Stomach (tissue), 8 donors: ENCODE measurements at regions not wholly inside any gene's neighbourhood (a gene's known extent, or its start where the extent isn't known, plus 50 kb on each side); places are given as distances from the start of the nearest gene placed in this dataset.
"Not testable (repeated sequence)": the region's sequence is repeated elsewhere in the genome, so short reads cannot be mapped to it uniquely, and the experiment has no call there.

Experiments
- DNase-seq, 2 donors: peaks; one replicate each; pipeline versions ENCODE4 v3.0.0 to v3.0.0-alpha.2; 2013 to 2019
- H3K27ac ChIP-seq, 5 donors: fragments of 200-600 bp in 4 of 5; sonication (generic) in 4 of 5; one replicate each; pipeline ENCODE4 v1.5.1; 2013 to 2019; ENCODE audit warnings: mild to moderate bottlenecking in 1 of 5, moderate library complexity in 1 of 5
- H3K27me3 ChIP-seq, 3 donors: fragments of 200-600 bp; sonication (generic); one replicate each; pipeline ENCODE4 v1.5.1; 2017 to 2019; ENCODE audit warnings: mixed run types in 1 of 3
- H3K36me3 ChIP-seq, 4 donors: fragments of 200-600 bp; sonication (generic); 1 replicate in 3 of 4; 2 replicates in 1 of 4; pipeline ENCODE4 v1.5.1; 2016 to 2019
- H3K4me1 ChIP-seq, 4 donors: fragments of 200-600 bp; sonication (generic); one replicate each; pipeline ENCODE4 v1.5.1; 2016 to 2019
- H3K4me3 ChIP-seq, 4 donors: fragments of 200-600 bp; sonication (generic) in 3 of 4; one replicate each; pipeline ENCODE4 v1.5.1; 2016 to 2019; ENCODE audit warnings: mild to moderate bottlenecking in 1 of 4
- H3K9me3 ChIP-seq, 4 donors: fragments of 200-600 bp; sonication (generic); one replicate each; pipeline ENCODE4 v1.5.1; 2016 to 2019
- CTCF ChIP-seq, 7 experiments: fragments of 450-650 bp in 4 of 7; fragments of 200-600 bp in 3 of 7; sonication (generic) in 3 of 7; IDR thresholded peaks; one replicate each; pipeline ENCODE4 v1.5.1; 2016 to 2019; ENCODE audit warnings: antibody characterized with exemption in 7 of 7, control low read depth in 2 of 7, mild to moderate bottlenecking in 1 of 7
- EP300 ChIP-seq: sonication (generic); formaldehyde crosslinking; IDR thresholded peaks from one replicate; pipeline ENCODE4 v1.6.1; 2017; ENCODE audit warnings: antibody characterized with exemption
- POLR2A ChIP-seq, 4 donors: fragments of 450-650 bp; IDR thresholded peaks; one replicate each; pipeline ENCODE4 v1.6.1; 2016; ENCODE audit warnings: antibody characterized with exemption in 4 of 4, control low read depth in 2 of 4, mild to moderate bottlenecking in 1 of 4, moderate library complexity in 1 of 4
- POLR2AphosphoS5 ChIP-seq, 3 donors: sonication (generic); formaldehyde crosslinking; IDR thresholded peaks; one replicate each; pipeline ENCODE4 v1.6.1; 2016; ENCODE audit warnings: antibody characterized with exemption in 3 of 3
- WGBS, 5 donors: extraction: QIAGEN DNeasy Blood & Tissue Kit in 3 of 5; methylation state at CpG; one replicate each; pipeline versions ENCODE4 v1.1.5 to v1.1.7; 2013 to 2018; 5-methylcytosine and 5-hydroxymethylcytosine counted together
- intact Hi-C: fragments of 100-400 bp; cut with DNase I; formaldehyde crosslinking; loops from one replicate; pipeline ENCODE4 v1.15.1; 2023; ENCODE audit warnings: low total_unique reads
- donor health status: healthy with polysubstance abuse.
- donor health status: Bipolar disorder and iron deficiency.
- donor health status: healthy.

- H3K4me3 ChIP-seq: no peak overlapping the region
- intact Hi-C loops: no loop called here
- no peak for DNase-seq
- no peaks in the 10 kb centered on the region for H3K36me3 ChIP-seq
- TF ChIP-seq EP300 (no peak), POLR2A (IDR thresholded peaks at IDR 0.05) (no peak), CTCF (IDR thresholded peaks at IDR 0.05) (no peak), POLR2AphosphoS5 (IDR thresholded peaks at IDR 0.05) (no peak)
- peaks cover 0 to 19% (median 0%) of the 10 kb centered on the region in 3 donors for H3K27me3 ChIP-seq
- peaks cover 0 to 9% (median 0%) of the 10 kb centered on the region in 4 donors for H3K9me3 ChIP-seq
- H3K27ac ChIP-seq: no peak overlapping the region
- H3K4me1 ChIP-seq: no peaks in the 10 kb centered on the region
Measured at GRCh38 chr6:6074190-6074589, 67.5 kb upstream of the NRN1 start.

- H3K4me3 ChIP-seq, H3K4me1 ChIP-seq, H3K27ac ChIP-seq, H3K36me3 ChIP-seq, intact Hi-C loops, DNase-seq: not testable (repeated sequence)
- Histone ChIP-seq H3K27me3 (peaks cover 0 to 11% (median 0%) of the 10 kb centered on the region in 3 donors), H3K9me3 (peaks cover 0 to 20% (median 11%) of the 10 kb centered on the region in 4 donors)
- 90 to 95% (median 91%) methylated on average over 5 of the region's 5 CpGs for WGBS, 5 donors
Measured at GRCh38 chr6:6068157-6068556, 61.4 kb upstream of the NRN1 start.

GRCh38 chr6:6058054-6058444, 51.3 kb upstream of the NRN1 start:
- Histone ChIP-seq H3K9me3 (peaks cover 0 to 10% (median 6%) of the 10 kb centered on the region in 4 donors), H3K4me1 (no peaks in the 10 kb centered on the region), H3K27ac (no peak overlapping the region), H3K36me3 (no peaks in the 10 kb centered on the region), H3K4me3 (no peak overlapping the region), H3K27me3 (peaks cover 0 to 15% (median 14%) of the 10 kb centered on the region in 3 donors)
- TF ChIP-seq EP300: no peak
- no peak for TF ChIP-seq CTCF (IDR thresholded peaks at IDR 0.05)
- TF ChIP-seq POLR2AphosphoS5 (IDR thresholded peaks at IDR 0.05): no peak
- TF ChIP-seq POLR2A (IDR thresholded peaks at IDR 0.05): no peak
- DNase-seq: no peak
- intact Hi-C loops: loop anchor here (10.0 kb wide), 1 partner anchor 487 kb away; no protein-coding TSS in a partner anchor
- WGBS, 5 donors: 74 to 87% (median 80%) methylated on average over 24 to 25 of the region's 25 CpGs

- Histone ChIP-seq H3K9me3 (peaks cover 0 to 9% (median 6%) of the 10 kb centered on the region in 4 donors), H3K36me3 (no peaks in the 10 kb centered on the region), H3K4me3 (no peak overlapping the region), H3K27me3 (peaks cover 0 to 15% (median 14%) of the 10 kb centered on the region in 3 donors), H3K27ac (no peak overlapping the region), H3K4me1 (no peaks in the 10 kb centered on the region)
- DNase-seq: peak in 1 of 2 donors; percentile 78
- 55 to 66% (median 61%) methylated on average over 9 of the region's 9 CpGs for WGBS, 5 donors
- intact Hi-C loops: loop anchor here (10.0 kb wide), 1 partner anchor 487 kb away; no protein-coding TSS in a partner anchor
- no peak for TF ChIP-seq POLR2A (IDR thresholded peaks at IDR 0.05)
- peak in 3 of 7 experiments; percentile 25 to 35 (median 33) for TF ChIP-seq CTCF (IDR thresholded peaks at IDR 0.05)
Measured at GRCh38 chr6:6057442-6058053, 50.8 kb upstream of the NRN1 start.
